Naive thymus-derived CD8-positive, alpha-beta T cell (primary cell): ENCODE measurements at regions not wholly inside any gene's neighbourhood (a gene's known extent, or its start where the extent isn't known, plus 50 kb on each side); places are given as distances from the start of the nearest gene placed in this dataset.
"Not testable (repeated sequence)": the region's sequence is repeated elsewhere in the genome, so short reads cannot be mapped to it uniquely, and the experiment has no call there.

Source experiments
- ATAC-seq, 2 donors: fragments of 150-1000 bp; cut with Tn5 transposase in 1 of 2; sonication (Bioruptor Pico), chemical (Tn5 transposase) in 1 of 2; 1 replicate in 1 of 2; 2 replicates in 1 of 2; pipeline ENCODE4 v1.10.0; 2021; ENCODE audit warnings: mild to moderate bottlenecking in 2 of 2, moderate library complexity in 2 of 2
- POLR2A ChIA-PET: fragments of 350-600 bp; sonication (Branson Sonifier 250); formaldehyde crosslinking; loops from one replicate; lab custom pipeline; 2021; ENCODE audit warnings: antibody characterized with exemption; lab: Charles Lee
- DNase-seq, 10 donors: peaks; one replicate each; pipeline versions ENCODE4 v3.0.0 to v3.0.0-alpha.2; 2020 to 2022
- H3K27ac Mint-ChIP-seq, 10 donors: one replicate each; pipeline ENCODE4 v1.8.0; 2020 to 2022; ENCODE audit warnings: mild to moderate bottlenecking in 10 of 10, mixed read lengths in 10 of 10, moderate library complexity in 4 of 10, inconsistent platforms in 1 of 10
- H3K27me3 Mint-ChIP-seq, 5 donors: one replicate each; pipeline ENCODE4 v1.8.0; 2021 to 2022; ENCODE audit warnings: mixed read lengths in 5 of 5
- H3K36me3 Mint-ChIP-seq, 3 donors: one replicate each; pipeline ENCODE4 v1.8.0; 2020 to 2022; ENCODE audit warnings: mixed read lengths in 3 of 3, mild to moderate bottlenecking in 2 of 3, inconsistent platforms in 1 of 3
- H3K4me1 Mint-ChIP-seq, 4 donors: one replicate each; pipeline ENCODE4 v1.8.0; 2021 to 2022; ENCODE audit warnings: mixed read lengths in 4 of 4
- H3K4me3 Mint-ChIP-seq, 10 donors: one replicate each; pipeline ENCODE4 v1.8.0; 2020 to 2022; ENCODE audit warnings: mild to moderate bottlenecking in 10 of 10, mixed read lengths in 10 of 10, moderate library complexity in 6 of 10, inconsistent platforms in 1 of 10
- H3K9me3 Mint-ChIP-seq, 9 donors: one replicate each; pipeline ENCODE4 v1.8.0; 2020 to 2022; ENCODE audit warnings: mixed read lengths in 9 of 9, mild to moderate bottlenecking in 3 of 9, inconsistent platforms in 1 of 9, moderate library complexity in 1 of 9

- no peaks in the 10 kb centered on the region for H3K9me3 Mint-ChIP-seq
- ATAC-seq (no peak), DNase-seq (no peak)
- POLR2A ChIA-PET = no interaction called here
- H3K27ac Mint-ChIP-seq = no peak overlapping the region
- no peak overlapping the region for H3K4me3 Mint-ChIP-seq
- H3K4me1 Mint-ChIP-seq = peaks cover 0 to 2% (median 1%) of the 10 kb centered on the region in 4 donors
- H3K36me3 Mint-ChIP-seq = no peaks in the 10 kb centered on the region
- peaks cover 0 to 1% (median 0%) of the 10 kb centered on the region in 5 donors for H3K27me3 Mint-ChIP-seq
Measured at GRCh38 chr12:9378430-9378835, 170.2 kb upstream of the PZP start.

GRCh38 chr12:9372202-9372601 lies 164.0 kb upstream of the PZP start:
- Mint-ChIP-seq H3K27ac (no peak overlapping the region), H3K9me3 (no peaks in the 10 kb centered on the region), H3K4me1 (peaks cover 0 to 2% (median 0%) of the 10 kb centered on the region in 4 donors), H3K4me3 (no peak overlapping the region), H3K27me3 (peaks cover 0 to 1% (median 0%) of the 10 kb centered on the region in 5 donors), H3K36me3 (no peaks in the 10 kb centered on the region)
- DNase-seq (no peak), ATAC-seq (no peak)
- POLR2A ChIA-PET = no interaction called here

- Mint-ChIP-seq H3K4me1 (peaks cover 3 to 23% (median 6%) of the 10 kb centered on the region in 4 donors), H3K9me3 (no peaks in the 10 kb centered on the region), H3K4me3 (no peak overlapping the region), H3K27me3 (no peaks in the 10 kb centered on the region), H3K27ac (no peak overlapping the region), H3K36me3 (no peaks in the 10 kb centered on the region)
- POLR2A ChIA-PET = no interaction called here
- ATAC-seq (no peak), DNase-seq (no peak)
Measured at GRCh38 chr12:9367828-9368227, 159.6 kb upstream of the PZP start.

GRCh38 chr12:9367201-9367600 lies 159.0 kb upstream of the PZP start:
- no peaks in the 10 kb centered on the region for H3K36me3 Mint-ChIP-seq
- H3K4me3 Mint-ChIP-seq = no peak overlapping the region
- no peaks in the 10 kb centered on the region for H3K27me3 Mint-ChIP-seq
- DNase-seq (no peak), ATAC-seq (no peak)
- H3K27ac Mint-ChIP-seq = no peak overlapping the region
- peaks cover 3 to 23% (median 5%) of the 10 kb centered on the region in 4 donors for H3K4me1 Mint-ChIP-seq
- H3K9me3 Mint-ChIP-seq = no peaks in the 10 kb centered on the region
- POLR2A ChIA-PET = no interaction called here

- no peaks in the 10 kb centered on the region for H3K9me3 Mint-ChIP-seq
Measured at GRCh38 chr12:9365296-9365695, 157.1 kb upstream of the PZP start.

GRCh38 chr12:9364224-9365176 lies 156.3 kb upstream of the PZP start:
- H3K27ac Mint-ChIP-seq = peak overlapping the region in 1 of 10 donors; percentile 7
- no peaks in the 10 kb centered on the region for H3K27me3 Mint-ChIP-seq
- no peaks in the 10 kb centered on the region for H3K36me3 Mint-ChIP-seq
- H3K9me3 Mint-ChIP-seq = no peaks in the 10 kb centered on the region
- POLR2A ChIA-PET = no interaction called here
- no peak for ATAC-seq
- no peak for DNase-seq
- peaks cover 3 to 23% (median 6%) of the 10 kb centered on the region in 4 donors for H3K4me1 Mint-ChIP-seq
- peak overlapping the region in 3 of 10 donors; percentile 15 to 48 (median 26) for H3K4me3 Mint-ChIP-seq

More at GRCh38 chr12:9365296-9365695, 157.1 kb upstream of the PZP start:
- Mint-ChIP-seq H3K27me3 (no peaks in the 10 kb centered on the region), H3K4me1 (peaks cover 3 to 23% (median 6%) of the 10 kb centered on the region in 4 donors), H3K4me3 (no peak overlapping the region), H3K36me3 (no peaks in the 10 kb centered on the region), H3K27ac (no peak overlapping the region)
- ATAC-seq = no peak
- no peak for DNase-seq
- POLR2A ChIA-PET = no interaction called here

- H3K4me3 Mint-ChIP-seq = no peak overlapping the region
- DNase-seq = no peak
- H3K27ac Mint-ChIP-seq = no peak overlapping the region
- H3K4me1 Mint-ChIP-seq = peaks cover 3 to 23% (median 6%) of the 10 kb centered on the region in 4 donors
- ATAC-seq = no peak
- H3K27me3 Mint-ChIP-seq = no peaks in the 10 kb centered on the region
- POLR2A ChIA-PET = no interaction called here
- peaks cover 0 to 2% (median 0%) of the 10 kb centered on the region in 3 donors for H3K36me3 Mint-ChIP-seq
- H3K9me3 Mint-ChIP-seq = peaks cover 0 to 2% (median 0%) of the 10 kb centered on the region in 9 donors
Measured at GRCh38 chr12:9363145-9363544, 154.9 kb upstream of the PZP start.

GRCh38 chr12:9361879-9362326 lies 153.7 kb upstream of the PZP start:
- no peak overlapping the region for H3K4me3 Mint-ChIP-seq
- H3K27ac Mint-ChIP-seq = no peak overlapping the region
- H3K9me3 Mint-ChIP-seq = peaks cover 0 to 5% (median 0%) of the 10 kb centered on the region in 9 donors
- DNase-seq (no peak), ATAC-seq (no peak)
- peaks cover 0 to 5% (median 0%) of the 10 kb centered on the region in 3 donors for H3K36me3 Mint-ChIP-seq
- POLR2A ChIA-PET = no interaction called here
- H3K27me3 Mint-ChIP-seq = no peaks in the 10 kb centered on the region
- H3K4me1 Mint-ChIP-seq = peaks cover 3 to 23% (median 6%) of the 10 kb centered on the region in 4 donors

GRCh38 chr12:9354009-9354754 lies 146.0 kb upstream of the PZP start:
- H3K4me3 Mint-ChIP-seq, H3K27me3 Mint-ChIP-seq, DNase-seq, ATAC-seq, H3K4me1 Mint-ChIP-seq: not testable (repeated sequence)
- peaks cover 0 to 23% (median 13%) of the 10 kb centered on the region in 3 donors for H3K36me3 Mint-ChIP-seq
- peak overlapping the region in 1 of 10 donors; percentile 19 for H3K27ac Mint-ChIP-seq
- POLR2A ChIA-PET = interaction anchor here (0.9 kb wide), 1 partner anchor 13 kb away, joined by 3 read pairs; no protein-coding TSS in a partner anchor
- peaks cover 0 to 51% (median 18%) of the 10 kb centered on the region in 9 donors for H3K9me3 Mint-ChIP-seq

GRCh38 chr12:9351136-9351535 lies 142.9 kb upstream of the PZP start:
- H3K4me3 Mint-ChIP-seq = no peak overlapping the region
- H3K4me1 Mint-ChIP-seq = peaks cover 0 to 17% (median 6%) of the 10 kb centered on the region in 4 donors
- H3K9me3 Mint-ChIP-seq = peaks cover 0 to 42% (median 10%) of the 10 kb centered on the region in 9 donors
- POLR2A ChIA-PET = no interaction called here
- ATAC-seq (no peak), DNase-seq (no peak)
- peak overlapping the region in 1 of 10 donors; percentile 67 for H3K27ac Mint-ChIP-seq
- H3K27me3 Mint-ChIP-seq = no peaks in the 10 kb centered on the region
- H3K36me3 Mint-ChIP-seq = peaks cover 0 to 18% (median 16%) of the 10 kb centered on the region in 3 donors

GRCh38 chr12:9349888-9350885 lies 142.0 kb upstream of the PZP start:
- ATAC-seq (no peak), DNase-seq (no peak)
- Mint-ChIP-seq H3K4me1 (peaks cover 0 to 25% (median 9%) of the 10 kb centered on the region in 4 donors), H3K4me3 (no peak overlapping the region), H3K36me3 (peaks cover 0 to 18% (median 16%) of the 10 kb centered on the region in 3 donors), H3K27me3 (no peaks in the 10 kb centered on the region), H3K27ac (peak overlapping the region in 2 of 10 donors; percentile 48 to 65), H3K9me3 (peaks cover 0 to 33% (median 10%) of the 10 kb centered on the region in 9 donors)
- POLR2A ChIA-PET = no interaction called here
